CD4-positive, alpha-beta T cell treated with Interleukin-17A for 1 hour (primary cell): ENCODE measurements at regions not wholly inside any gene's neighbourhood (a gene's known extent, or its start where the extent isn't known, plus 50 kb on each side); places are given as distances from the start of the nearest gene placed in this dataset.
"Not testable (repeated sequence)": the region's sequence is repeated elsewhere in the genome, so short reads cannot be mapped to it uniquely, and the experiment has no call there.

Experiments used
- DNase-seq: peaks from one replicate; pipeline ENCODE4 v3.0.0-alpha.2; 2020

DNA sequence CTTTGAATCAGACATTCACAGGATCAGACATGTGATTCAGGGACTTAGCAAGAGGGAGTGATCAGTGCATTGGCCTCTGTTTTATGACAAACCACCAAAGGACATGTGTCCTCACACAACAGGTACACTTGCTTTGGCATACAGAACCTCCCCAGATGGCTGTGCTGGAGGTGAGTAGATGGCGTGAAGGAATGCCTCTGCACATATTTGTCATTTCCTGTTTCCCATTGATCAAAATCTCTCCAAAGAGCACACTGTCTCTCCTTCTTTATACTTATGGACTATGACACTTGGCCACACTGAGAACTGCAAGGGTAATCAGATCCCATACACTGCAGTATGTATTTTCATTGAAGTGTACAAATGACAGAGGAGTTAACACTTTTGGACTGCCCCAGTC lies 927.6 kb downstream of the TSN start:
- no peak for DNase-seq

DNA sequence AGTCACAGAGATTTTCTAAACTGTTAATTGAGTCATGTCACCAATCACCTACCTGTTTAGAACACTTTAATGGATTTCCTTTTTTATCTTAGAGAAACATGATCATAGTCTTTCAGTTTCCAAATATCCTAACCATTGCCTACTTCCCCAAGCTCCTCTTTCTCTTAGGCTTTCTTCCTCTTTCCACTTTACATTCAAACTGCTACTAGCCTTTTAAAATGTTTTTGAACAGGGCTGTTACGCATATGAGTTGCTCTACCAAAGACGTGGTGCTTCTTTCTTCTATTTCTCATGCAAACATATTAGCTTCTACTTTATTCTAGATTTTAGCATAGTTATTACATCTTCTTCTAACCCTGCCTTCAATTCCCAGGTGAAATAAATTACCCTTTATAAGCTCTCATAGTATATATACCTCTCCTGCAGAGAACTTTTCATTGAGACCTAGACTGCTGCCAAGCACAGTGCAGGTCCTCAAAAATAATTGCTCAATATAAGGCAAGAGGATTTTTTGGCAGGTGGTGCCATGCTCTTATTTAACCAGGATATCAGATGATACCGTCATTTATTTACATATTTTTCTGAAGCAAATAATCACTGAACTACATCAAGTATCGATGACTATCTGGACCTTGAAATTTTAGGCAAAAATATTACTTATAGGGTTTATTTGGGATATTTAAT lies 937.1 kb downstream of the TSN start:
- no peak for DNase-seq

DNA sequence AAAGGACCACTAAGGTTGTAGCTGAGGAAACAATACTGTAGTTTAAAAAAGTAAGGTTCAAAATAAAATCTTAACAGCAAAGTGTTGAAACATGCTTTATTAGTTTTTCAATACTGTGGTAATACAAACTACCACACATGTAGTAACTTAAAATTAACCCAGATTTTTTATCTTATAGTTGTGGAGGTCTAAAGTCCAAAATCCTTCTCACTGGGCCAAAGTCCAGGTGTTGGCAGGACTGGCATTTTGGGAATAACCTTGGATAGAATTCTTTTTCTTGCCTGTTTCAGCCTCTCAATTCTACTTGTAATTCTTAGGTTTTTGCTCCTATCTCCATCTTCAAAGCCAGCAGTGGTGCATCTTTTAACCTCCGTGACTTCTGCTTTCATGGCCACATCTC lies 942.0 kb downstream of the TSN start:
- no peak for DNase-seq

DNA sequence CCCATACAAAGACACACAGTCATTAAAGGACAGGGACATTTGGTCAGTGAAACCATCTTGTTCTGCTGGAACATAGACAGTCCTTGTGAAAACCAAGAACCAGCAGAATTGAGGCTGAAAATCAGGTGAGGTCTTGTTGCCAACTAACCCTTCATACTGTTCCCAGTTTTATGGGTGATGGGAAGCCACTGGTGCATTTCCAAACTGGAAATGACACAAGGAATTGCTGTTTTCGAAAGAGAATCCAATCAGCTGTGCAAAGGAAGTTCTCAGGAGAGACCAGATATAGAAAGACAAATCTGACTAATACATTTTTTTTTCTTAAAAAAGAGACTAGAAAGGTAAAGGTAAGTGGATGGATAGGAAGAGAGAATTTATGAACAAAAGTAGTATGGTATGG lies 948.2 kb downstream of the TSN start:
- DNase-seq, result no peak

DNA sequence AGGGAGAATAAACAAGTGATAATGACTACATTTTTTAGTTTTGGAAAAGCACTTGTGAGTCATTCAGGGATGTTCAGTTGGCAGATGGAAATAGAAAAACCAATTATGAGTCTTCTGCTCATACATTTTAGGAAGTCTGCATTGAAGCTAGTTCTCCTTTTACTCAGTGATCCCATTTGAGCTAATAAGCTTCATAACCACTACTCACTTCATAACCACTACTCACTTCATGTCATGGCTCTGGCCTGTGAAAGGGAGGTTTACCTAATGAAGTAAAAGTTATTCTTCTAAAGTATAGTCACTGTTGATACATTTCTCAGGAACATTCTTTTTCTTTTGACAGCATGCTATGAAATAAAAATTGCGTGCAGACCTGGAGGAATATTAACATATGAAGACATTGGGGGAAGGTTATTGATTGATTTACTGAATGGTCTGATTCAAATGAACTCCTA lies 948.7 kb downstream of the TSN start:
- no peak for DNase-seq

DNA sequence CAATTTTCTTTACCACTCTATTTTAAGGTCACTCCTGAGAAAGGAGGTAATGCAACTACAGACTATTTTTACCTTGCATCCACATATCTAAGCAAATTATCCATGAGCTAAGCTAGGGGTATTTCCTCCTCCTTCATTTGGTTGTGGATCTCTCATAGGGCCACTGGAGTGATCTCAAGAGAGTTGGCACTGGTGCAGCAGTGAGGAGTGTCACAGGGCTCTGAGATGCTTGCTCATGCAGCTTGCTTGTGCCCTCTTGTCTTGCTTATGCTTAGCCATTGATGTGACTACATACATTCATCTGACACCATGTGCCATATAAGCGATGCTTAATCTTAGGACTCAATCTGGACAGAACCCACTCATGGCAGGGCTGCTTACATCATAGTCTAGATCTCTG lies 950.3 kb downstream of the TSN start:
- no peak for DNase-seq

DNA sequence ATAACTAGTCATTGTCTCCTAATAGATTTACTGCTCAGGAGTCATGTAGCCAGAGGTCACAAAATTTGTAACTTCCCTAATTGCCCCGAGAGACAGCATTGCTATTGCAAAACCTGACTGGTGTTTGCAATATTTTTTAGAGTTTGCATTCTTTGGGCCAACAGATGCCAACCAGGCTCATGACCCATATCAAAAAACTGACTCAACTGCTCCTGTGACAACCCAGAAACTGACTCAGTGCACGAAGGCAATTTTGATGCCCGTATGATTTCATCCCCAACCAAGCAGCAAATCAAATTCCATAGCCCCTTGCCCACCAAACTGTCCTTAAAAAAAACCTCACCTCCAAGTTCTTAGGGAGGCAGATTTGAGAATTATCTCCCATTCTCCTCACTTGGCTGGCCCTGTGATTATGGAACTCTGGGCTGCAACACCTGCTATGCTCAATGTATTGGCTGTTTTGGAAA lies 951.3 kb downstream of the TSN start:
- DNase-seq, result no peak

DNA sequence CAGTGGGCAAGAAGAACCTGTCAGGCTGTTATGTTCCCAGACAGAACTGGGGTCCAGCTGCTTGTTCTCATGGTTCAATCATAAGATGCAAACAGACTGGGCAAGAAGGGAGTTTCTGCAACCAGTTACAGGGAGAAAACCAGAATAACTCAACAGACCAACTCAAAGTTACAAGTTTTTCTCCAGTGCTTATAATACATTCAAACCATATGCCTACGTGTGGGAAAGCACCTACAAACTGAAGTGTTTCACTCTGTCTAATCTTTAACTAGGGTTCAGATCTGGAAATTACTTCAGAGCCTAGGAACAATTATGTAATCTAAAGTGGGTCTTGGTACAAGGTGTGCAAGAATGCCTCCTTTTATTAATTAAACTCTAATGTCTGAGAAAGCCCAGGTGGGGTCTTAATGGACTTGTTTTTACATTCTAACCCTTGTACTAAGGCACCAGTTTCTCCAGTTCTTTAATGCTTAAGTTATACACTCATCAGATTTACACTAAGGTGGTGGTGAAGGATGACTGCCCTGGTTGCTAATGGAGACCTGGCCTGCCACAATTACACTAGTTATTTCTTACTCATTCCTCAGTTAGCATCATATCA lies 951.9 kb downstream of the TSN start:
- no peak for DNase-seq

DNA sequence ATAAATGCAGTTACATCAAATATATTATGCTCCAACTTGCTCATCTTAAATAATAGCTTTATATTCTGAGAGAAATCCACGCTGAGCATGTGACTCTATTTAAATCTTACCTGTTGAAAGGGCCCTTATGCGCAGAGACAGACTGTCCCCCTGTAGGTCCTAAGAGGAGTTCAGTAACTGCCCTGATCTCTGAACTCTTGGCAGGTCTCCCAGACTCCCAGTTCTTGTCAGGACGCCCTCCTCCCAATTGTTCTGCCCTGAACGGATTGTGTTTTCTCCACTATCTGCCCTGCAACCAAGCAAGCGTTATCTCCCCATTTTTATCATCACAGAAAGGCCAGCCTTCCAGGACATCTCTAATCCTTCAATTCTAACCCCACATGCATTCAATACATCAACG lies 954.6 kb downstream of the TSN start:
- DNase-seq, result no peak

DNA sequence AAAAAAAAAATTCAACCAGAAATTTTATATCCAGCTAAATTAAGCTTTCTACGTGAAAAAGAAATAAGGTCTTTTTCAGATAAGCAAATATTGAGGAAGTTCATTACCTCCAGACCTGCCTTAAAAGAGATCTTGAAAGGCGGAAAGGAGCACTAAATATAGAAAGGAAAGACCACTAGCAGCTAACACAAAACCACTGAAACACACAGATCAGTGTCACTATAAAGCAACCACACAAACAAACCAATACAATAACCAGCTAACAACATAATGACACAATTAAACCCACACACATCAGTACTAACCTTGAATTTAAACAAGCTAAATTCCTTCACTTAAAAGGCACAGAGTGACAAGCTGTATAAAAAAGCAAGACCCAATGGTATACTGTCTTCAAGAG lies 958.3 kb downstream of the TSN start:
- no peak for DNase-seq

DNA sequence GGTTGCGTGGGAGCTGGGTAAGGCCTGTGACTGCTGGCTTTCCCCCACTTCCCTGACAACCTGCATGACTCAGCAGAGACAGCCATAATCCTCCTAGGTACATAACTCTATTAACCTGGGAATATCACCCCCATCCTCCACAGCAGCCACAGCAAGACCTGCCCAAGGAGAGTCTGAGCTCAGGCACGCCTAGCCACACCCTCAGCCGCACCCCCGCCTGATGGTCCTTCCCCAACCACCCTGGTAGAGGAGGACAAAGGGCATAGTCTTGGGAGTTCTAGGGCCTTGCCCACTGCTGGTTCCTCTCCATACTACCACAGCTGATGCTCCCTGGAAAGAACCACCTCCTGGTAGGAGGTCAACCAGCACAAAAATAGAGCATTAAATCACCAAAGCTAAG lies 965.4 kb downstream of the TSN start:
- DNase-seq, result not testable (repeated sequence)

DNA sequence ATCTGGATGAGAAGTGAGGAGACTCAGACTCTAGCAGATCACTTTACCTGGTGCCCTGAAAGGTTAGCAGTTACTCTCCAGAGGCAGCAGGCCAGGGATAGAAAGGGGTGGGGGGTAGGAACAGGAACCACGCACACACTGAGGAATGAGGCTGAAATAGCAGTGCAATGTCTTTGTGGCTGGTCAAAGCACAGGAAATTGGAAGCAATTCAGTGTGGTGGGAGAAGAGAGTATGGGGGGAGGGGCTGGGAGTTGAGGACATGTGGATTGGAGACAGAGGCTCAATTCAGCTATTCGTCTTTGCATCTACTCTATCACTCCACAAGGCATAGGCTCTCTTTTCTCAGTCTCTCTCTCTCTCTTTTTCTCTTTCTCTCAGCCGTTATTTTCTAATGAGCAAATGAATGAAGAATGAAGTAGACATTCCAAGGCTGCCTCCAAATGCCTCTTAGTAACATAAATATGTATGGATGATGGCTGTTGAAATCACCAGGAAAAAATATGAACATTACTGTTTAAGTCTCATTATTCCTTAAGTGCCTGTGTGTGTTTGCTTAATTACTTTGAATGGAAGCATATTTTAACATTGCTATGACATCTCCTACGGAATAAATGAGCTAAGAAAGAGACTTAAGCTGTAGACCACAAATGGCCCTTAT lies 979.4 kb downstream of the TSN start:
- no peak for DNase-seq

DNA sequence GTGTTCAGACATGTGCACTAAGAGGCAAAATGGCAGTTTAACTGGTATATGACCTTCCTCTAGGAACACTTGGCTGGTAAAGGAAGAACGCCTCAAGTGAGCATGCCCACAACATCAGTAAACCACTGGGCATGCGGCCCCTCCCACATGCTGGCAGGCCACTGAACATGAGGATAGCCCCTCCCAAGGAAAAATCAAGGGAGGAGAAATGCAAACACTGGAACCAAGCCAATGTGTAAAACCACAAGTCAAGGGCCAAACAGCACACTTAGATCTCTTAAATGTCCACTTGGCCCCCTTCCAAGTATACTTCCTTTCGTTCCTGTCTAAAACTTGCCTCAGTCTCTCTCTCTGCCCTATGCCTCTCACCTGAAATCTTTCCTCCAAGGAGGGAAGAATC lies 980.8 kb downstream of the TSN start:
- DNase-seq, result no peak

DNA sequence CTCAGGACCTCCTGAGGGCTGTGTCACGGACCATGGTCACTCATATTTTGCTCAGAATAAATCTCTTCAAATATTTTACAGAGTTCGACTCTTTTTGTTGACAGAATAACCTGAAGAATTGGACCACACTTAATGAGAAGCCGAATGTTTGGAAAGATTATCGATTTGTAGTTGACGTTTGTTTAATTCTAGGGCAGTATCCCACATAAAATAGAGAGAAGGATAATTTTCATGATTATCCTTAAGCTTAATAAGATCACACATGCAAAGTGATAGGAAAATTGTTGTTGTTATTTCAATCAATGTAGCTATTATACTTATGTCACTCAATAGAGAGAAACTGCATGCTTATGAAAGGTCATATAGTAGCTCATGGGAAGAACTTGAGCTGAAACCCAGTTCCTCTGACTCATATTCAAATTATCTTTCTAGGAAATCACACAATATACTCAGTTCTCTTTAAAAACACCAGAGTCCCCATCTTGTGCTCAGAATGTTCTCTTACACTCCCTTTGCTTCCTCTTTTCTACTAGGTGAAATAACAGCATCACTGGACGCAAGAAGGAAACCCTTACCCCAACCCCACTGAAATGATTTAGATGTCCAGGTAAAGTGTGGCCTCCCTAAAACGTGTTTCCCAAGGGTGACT lies 982.1 kb downstream of the TSN start:
- no peak for DNase-seq

DNA sequence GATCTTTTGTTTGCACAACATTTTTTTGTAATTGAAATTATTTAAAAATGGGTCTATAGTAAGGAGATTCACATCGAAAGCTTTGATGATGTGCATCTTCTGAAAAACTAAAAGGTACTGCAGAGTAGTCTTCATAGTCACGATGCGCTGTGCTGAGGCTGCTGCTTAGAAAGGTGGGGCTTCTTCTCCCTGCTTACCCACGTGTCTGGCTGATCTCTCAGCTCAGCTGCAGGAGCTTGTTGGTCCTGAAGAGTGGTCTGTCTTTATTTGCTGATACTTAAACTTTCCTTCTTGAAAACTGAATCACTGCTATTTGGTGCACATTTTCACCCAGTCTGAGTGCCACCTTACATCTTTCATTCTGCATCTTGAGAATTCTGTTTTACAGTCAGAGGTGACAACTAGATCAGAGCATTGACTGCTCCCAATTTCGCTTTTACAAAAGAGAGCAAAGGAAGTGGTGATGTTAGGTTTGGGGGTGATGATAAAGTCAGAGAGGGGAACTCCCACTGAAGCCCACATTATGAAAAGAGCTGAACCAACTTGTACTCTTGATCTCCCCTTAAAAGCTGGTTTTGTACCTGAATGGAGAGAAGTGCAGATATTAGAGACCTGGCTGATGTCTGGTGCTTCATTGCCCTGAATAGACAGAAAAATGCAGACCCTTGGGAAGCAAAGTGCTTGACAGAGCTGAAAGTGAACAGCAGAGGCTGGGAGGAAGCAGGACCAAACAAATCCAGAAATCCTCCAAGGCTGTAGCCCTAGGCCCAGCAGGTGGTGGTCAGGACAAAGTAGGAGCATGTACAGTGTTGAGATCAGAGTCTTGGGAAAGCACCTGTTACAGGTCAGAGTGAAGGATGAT lies 984.5 kb downstream of the TSN start:
- DNase-seq, result no peak

DNA sequence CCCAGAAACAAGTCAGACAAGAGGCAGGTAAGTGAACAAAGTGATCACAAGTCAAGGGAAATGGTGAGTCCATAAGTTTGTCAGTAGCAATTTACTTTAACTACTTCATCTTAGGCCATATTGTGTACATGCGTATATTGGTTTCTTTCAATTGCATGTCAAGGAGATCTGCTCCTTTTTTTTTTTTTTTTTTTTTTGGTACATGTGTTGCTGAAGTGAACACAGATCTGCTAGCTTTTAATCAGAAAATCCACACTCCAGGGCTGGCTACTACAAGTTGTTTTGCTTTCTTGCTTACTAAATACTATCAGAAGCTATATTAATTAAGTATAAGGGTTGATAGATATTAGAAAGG lies 985.1 kb downstream of the TSN start:
- DNase-seq, result no peak

DNA sequence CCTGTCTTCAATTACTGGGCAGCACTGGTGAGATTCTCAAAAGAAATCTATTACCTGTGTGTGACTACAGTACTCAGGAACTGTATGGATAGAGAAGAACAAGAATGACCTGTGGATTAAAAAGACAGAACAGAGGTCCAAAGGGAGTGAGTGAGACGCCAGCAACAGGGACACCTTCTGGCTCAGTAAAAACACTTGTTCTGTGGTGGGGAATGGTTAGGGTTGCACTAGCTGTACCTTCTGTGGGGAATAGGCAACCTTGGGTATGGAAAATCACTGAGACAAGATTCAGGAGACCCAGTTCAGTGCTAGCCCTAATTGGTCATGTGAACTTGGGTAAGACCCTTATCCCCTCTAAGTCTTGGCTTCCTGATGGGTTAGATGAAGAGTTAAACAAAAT lies 986.0 kb downstream of the TSN start:
- DNase-seq, result no peak

DNA sequence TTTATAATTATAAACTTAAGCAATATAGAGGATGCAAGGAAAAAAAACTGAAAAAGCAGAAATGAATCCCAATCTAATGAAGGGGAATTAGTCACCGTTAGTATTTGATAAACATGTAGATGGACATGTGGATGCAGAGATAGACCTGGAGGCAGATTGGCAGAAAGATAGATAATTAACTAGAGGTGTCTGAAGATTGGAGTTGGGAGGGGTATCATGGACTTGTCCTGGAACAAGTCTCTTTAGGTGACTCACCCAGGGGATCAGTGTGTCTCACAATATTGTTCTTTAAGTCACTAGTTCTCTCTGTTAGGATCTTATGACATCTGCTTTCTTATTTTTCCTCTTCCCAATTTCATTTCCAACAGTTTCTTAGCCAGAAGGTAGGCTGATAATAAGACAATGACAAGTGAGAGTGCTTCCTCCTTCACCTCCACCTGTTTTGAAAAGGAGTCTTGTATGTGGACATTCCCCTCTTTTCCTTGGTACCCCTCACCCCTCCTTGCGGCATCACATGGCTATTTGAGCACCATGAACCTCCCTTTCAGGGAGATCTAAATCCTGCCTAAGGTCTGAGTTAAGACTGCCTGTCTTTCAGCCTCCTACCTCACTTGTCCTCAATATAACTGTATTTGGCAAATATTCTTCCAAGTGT lies 987.7 kb downstream of the TSN start:
- no peak for DNase-seq

DNA sequence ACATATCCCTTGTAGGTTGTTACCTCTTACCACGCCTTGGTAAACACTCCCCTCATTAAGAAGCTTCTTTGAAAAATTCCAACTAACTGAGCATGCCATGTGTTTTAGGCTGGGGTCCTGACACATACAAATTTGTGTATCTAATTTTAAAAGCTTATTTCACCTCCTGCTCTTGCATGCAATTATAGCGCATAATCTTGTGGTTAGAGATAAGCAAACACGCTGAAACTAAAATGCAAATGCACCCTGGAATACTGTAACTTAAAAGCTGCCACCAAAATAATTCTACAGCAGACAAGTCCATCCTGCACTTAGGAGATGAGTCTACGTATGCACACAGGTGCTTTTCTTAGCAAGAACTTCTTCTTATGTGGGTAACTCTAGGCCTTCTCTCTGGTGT lies 990.2 kb downstream of the TSN start:
- DNase-seq, result no peak

DNA sequence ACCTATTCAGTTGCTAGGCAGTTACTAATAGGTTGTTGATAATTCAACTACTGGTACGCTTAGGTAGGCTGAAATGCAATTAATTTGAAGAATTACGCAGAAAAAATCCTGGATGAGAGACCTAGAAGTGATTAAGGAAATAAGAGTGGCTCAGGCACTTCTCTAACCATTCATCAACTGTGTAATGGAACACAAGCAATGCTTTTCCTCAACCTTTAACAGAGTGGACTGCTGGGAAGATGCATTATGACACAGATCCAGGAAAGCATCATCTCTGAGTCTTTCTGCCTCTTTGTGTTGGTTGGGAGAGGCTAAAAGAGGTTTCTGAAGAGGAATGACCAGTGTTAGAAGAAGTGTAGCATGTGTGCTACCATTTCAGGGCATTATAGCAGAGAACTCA lies 992.2 kb downstream of the TSN start:
- no peak for DNase-seq

DNA sequence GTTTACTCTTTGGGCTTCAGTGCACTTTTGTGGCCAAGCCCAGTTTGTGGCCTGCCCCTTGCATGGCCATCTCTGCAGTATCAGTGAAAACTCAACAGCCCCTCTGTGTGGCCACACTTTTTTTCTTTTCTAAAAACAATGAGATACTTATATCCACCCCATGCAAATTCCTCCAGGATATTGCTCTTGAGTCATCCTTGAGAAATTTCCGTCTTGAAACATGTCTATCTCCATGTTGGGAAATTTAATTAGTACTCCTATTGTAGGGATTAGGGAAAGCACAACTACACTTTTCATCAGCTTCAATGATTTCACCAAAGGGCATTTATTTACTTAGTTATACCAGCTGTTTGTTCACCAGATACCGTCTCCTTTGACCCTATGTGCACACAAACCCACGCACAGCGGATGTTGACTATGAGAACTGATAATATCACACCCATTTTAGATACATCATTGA lies 993.1 kb downstream of the TSN start:
- no peak for DNase-seq

DNA sequence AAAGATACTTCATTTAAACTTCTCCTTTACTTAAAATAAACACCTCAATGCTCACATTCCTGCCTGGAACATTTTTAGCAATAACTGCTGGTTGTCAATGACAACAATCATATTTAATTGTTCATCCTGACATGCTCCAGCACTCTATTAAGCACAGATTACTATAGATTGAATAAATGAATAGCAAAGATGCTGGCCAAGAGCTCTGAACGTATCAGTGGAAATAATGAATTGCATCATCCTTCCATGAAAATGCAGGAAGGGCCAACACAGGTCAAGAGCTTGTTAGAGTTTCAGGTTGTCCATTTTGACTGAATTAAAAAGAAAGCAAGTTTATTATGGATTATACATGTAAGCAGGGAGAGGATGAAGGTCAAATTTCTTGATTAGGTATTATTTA lies 994.0 kb downstream of the TSN start:
- no peak for DNase-seq
